ENCODE measurements at regions not wholly inside any gene's neighbourhood (a gene's known extent, or its start where the extent isn't known, plus 50 kb on each side); places are given as distances from the start of the nearest gene placed in this dataset.

DNA sequence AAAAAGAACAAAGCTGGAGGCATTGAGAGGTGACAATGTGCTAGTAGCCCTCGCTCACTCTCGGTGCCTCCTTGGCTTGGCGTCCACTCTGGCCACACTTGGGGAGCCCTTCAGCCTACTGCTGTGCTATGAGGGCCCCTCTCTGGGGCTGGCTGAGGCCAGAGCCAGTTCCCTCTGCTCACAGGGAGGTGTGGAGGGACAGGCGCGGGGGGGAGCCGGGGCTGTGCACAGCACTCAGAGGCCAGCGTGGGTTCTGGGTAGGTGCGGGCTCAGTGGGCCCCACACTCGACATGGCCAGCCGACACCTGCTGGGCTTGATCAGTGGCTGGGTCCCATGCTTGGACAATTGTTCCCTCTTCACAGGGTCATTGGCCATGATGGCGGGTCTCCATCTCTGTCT lies 202.5 kb upstream of the GRAMD2B start:
- Histone ChIP-seq H3K36me3 (ENCODE audit: control insufficient read depth in 1 of 2, insufficient read depth in 2 of 2, low read length in 1 of 2) (no peaks in the 10 kb centered on the region), H3K9me3 (ENCODE audit: control insufficient read depth, low read length) (no peaks in the 10 kb centered on the region), H3K4me3 (ENCODE audit: low read length in 2 of 2) (no peak overlapping the region), H3K4me1 (ENCODE audit: control insufficient read depth in 1 of 2, insufficient read depth in 2 of 2, low read length in 2 of 2) (no peaks in the 10 kb centered on the region), H3K27ac (ENCODE audit: low read depth in 1 of 2, low read length in 2 of 2) (no peak overlapping the region), H3K27me3 (ENCODE audit: control insufficient read depth in 1 of 2, insufficient read depth in 2 of 2, low read length in 1 of 2) (no peaks in the 10 kb centered on the region)
- intact Hi-C loops (cut with DNase I), result no loop called here
- ATAC-seq (ENCODE audit: low FRiP score), result no peak
- no peak for DNase-seq
- 89 to 96% methylated on average over 11 of the region's 11 CpGs for WGBS, 2 donors

DNA sequence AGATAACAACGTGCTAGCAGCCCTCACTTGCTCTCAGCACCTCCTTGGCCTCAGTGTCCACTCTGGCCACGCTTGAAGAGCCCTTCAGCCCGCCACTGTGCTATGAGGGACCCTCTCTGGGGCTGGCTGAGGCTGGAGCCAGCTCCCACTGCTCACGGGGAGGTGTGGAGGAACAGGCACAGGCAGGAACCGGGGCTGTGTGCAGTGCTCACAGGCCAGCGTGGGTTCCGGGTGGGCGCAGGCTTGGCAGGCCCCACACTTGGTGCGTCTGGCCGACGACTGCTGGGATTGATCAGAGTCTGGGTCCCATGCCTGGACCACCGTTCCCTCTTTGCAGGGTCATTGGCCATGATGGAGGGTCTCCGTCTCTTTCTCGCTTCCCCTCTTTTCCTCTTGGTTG lies 194.3 kb upstream of the GRAMD2B start:
- no peaks in the 10 kb centered on the region for H3K36me3 ChIP-seq (ENCODE audit: control insufficient read depth in 1 of 2, insufficient read depth in 2 of 2, low read length in 1 of 2)
- no peak for DNase-seq
- intact Hi-C loops (cut with DNase I), result no loop called here
- no peaks in the 10 kb centered on the region for H3K4me1 ChIP-seq (ENCODE audit: control insufficient read depth in 1 of 2, insufficient read depth in 2 of 2, low read length in 2 of 2)
- WGBS, 2 donors, result 90% methylated on average over 14 of the region's 14 CpGs
- no peak overlapping the region for H3K27ac ChIP-seq (ENCODE audit: low read depth in 1 of 2, low read length in 2 of 2)
- peaks cover 6% of the 10 kb centered on the region for H3K9me3 ChIP-seq (ENCODE audit: control insufficient read depth, low read length)
- H3K4me3 ChIP-seq (ENCODE audit: low read length in 2 of 2), result no peak overlapping the region
- no peak for ATAC-seq (ENCODE audit: low FRiP score)
- no peaks in the 10 kb centered on the region for H3K27me3 ChIP-seq (ENCODE audit: control insufficient read depth in 1 of 2, insufficient read depth in 2 of 2, low read length in 1 of 2)

DNA sequence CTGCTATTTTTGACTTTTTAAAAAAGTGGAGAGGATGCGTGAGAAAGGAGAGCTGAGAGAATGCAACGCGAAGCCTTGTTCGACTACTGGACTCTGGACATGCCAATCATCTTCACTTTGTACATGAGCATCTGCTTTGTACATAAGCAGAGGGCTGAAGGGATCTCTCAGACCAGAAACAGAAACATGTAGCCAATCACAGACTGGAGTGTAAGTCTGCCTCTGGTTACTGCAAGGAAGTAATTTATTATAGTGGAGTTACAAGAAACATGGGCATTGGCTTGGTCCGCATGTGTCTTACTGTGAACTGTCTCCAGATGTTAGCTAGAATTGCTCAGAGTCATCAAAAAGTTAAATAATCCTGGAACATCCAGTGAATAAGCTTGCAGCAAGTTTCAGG lies 190.0 kb upstream of the GRAMD2B start:
- no peaks in the 10 kb centered on the region for H3K27me3 ChIP-seq (ENCODE audit: control insufficient read depth in 1 of 2, insufficient read depth in 2 of 2, low read length in 1 of 2)
- intact Hi-C loops (cut with DNase I), result no loop called here
- H3K36me3 ChIP-seq (ENCODE audit: control insufficient read depth in 1 of 2, insufficient read depth in 2 of 2, low read length in 1 of 2), result no peaks in the 10 kb centered on the region
- H3K4me3 ChIP-seq (ENCODE audit: low read length in 2 of 2), result no peak overlapping the region
- ATAC-seq (ENCODE audit: low FRiP score) (no peak), DNase-seq (no peak)
- WGBS, 2 donors, result 48 to 73% methylated on average over 5 of the region's 5 CpGs
- peaks cover 5% of the 10 kb centered on the region for H3K9me3 ChIP-seq (ENCODE audit: control insufficient read depth, low read length)
- H3K27ac ChIP-seq (ENCODE audit: low read depth in 1 of 2, low read length in 2 of 2), result no peak overlapping the region
- H3K4me1 ChIP-seq (ENCODE audit: control insufficient read depth in 1 of 2, insufficient read depth in 2 of 2, low read length in 2 of 2), result no peaks in the 10 kb centered on the region

DNA sequence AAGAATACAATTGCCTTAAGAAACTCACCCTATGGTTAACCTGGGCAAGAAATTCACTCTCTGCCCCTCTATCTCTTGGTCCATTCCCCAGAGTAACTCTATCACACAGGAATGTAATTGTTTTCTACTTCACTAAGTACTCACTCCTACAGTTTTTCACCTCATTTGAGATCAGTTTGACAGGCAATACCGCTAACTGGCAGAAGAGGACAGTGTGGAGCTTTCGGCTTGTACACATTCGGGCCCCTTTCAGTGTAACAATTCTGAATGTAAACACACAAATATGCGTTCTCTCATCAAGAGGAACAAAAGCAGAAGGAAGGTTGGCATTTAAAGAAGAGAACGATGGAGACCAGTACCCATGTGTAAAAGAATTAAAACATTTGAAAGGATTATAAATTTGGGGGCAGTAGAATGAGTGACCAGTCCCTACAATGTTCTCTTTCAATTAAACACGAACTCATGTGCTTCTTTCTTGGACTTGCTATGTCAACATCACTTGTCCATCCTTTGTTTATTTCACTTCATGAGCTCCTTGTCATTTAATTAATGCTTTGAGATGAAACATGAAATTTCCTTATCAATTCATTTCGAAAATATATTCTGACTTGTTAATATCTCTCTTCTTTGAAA lies 188.5 kb upstream of the GRAMD2B start:
- intact Hi-C loops (cut with DNase I), result no loop called here
- DNase-seq (no peak), ATAC-seq (ENCODE audit: low FRiP score) (no peak)
- H3K4me1 ChIP-seq (ENCODE audit: control insufficient read depth in 1 of 2, insufficient read depth in 2 of 2, low read length in 2 of 2), result no peaks in the 10 kb centered on the region
- H3K27ac ChIP-seq (ENCODE audit: low read depth in 1 of 2, low read length in 2 of 2), result no peak overlapping the region
- peaks cover 2% of the 10 kb centered on the region for H3K9me3 ChIP-seq (ENCODE audit: control insufficient read depth, low read length)
- no peaks in the 10 kb centered on the region for H3K36me3 ChIP-seq (ENCODE audit: control insufficient read depth in 1 of 2, insufficient read depth in 2 of 2, low read length in 1 of 2)
- H3K4me3 ChIP-seq (ENCODE audit: low read length in 2 of 2), result no peak overlapping the region
- 38 to 42% methylated on average over 7 of the region's 7 CpGs for WGBS, 2 donors
- H3K27me3 ChIP-seq (ENCODE audit: control insufficient read depth in 1 of 2, insufficient read depth in 2 of 2, low read length in 1 of 2), result no peaks in the 10 kb centered on the region

DNA sequence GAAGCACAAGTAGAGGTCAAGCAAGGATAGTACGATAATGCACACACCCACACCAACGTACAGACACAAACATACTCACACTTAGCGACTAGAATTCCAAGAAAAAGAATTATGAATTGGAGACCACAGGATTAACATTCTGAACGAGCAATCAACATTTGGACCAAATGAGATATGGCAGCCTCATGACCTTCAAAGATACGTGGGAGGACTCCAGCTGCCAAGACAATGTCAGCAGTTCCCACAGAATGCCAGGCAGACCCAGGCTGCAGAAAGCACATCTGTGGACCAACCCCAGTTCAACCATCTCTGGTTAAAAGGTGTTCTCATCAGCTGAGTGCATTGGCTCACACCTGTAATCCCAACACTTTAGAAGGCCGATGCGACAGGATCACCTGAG lies 187.6 kb upstream of the GRAMD2B start:
- no peaks in the 10 kb centered on the region for H3K4me1 ChIP-seq (ENCODE audit: control insufficient read depth in 1 of 2, insufficient read depth in 2 of 2, low read length in 2 of 2)
- H3K27ac ChIP-seq (ENCODE audit: low read depth in 1 of 2, low read length in 2 of 2), result no peak overlapping the region
- ATAC-seq (ENCODE audit: low FRiP score) (no peak), DNase-seq (no peak)
- H3K27me3 ChIP-seq (ENCODE audit: control insufficient read depth in 1 of 2, insufficient read depth in 2 of 2, low read length in 1 of 2), result no peaks in the 10 kb centered on the region
- no peaks in the 10 kb centered on the region for H3K36me3 ChIP-seq (ENCODE audit: control insufficient read depth in 1 of 2, insufficient read depth in 2 of 2, low read length in 1 of 2)
- intact Hi-C loops (cut with DNase I), result no loop called here
- 68 to 71% methylated on average over 7 of the region's 7 CpGs for WGBS, 2 donors
- no peaks in the 10 kb centered on the region for H3K9me3 ChIP-seq (ENCODE audit: control insufficient read depth, low read length)
- no peak overlapping the region for H3K4me3 ChIP-seq (ENCODE audit: low read length in 2 of 2)

DNA sequence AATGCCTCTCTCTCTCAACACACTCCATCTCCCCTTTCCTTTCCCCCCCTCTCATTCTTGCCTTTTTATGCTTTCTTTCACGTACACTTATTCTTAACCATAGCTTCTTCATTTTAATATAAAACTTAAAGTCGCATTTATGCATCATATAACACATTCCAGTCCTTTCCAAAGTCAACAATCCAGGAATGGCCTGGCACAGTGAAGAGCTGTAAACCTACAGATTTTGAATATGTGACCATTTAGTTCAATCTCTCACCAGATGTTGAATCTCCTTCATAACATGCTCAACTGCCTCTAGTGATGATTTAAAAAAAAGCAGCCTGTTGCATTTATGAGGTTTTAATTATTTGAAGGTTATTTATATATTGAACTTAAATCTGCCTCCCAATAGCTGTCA lies 186.2 kb upstream of the GRAMD2B start:
- DNase-seq (no peak), ATAC-seq (ENCODE audit: low FRiP score) (no peak)
- intact Hi-C loops (cut with DNase I), result no loop called here
- Histone ChIP-seq H3K36me3 (ENCODE audit: control insufficient read depth in 1 of 2, insufficient read depth in 2 of 2, low read length in 1 of 2) (no peaks in the 10 kb centered on the region), H3K27ac (ENCODE audit: low read depth in 1 of 2, low read length in 2 of 2) (no peak overlapping the region), H3K4me3 (ENCODE audit: low read length in 2 of 2) (no peak overlapping the region), H3K27me3 (ENCODE audit: control insufficient read depth in 1 of 2, insufficient read depth in 2 of 2, low read length in 1 of 2) (no peaks in the 10 kb centered on the region), H3K4me1 (ENCODE audit: control insufficient read depth in 1 of 2, insufficient read depth in 2 of 2, low read length in 2 of 2) (no peaks in the 10 kb centered on the region), H3K9me3 (ENCODE audit: control insufficient read depth, low read length) (no peaks in the 10 kb centered on the region)
- 45 to 59% methylated on average over 2 of the region's 2 CpGs for WGBS, 2 donors

DNA sequence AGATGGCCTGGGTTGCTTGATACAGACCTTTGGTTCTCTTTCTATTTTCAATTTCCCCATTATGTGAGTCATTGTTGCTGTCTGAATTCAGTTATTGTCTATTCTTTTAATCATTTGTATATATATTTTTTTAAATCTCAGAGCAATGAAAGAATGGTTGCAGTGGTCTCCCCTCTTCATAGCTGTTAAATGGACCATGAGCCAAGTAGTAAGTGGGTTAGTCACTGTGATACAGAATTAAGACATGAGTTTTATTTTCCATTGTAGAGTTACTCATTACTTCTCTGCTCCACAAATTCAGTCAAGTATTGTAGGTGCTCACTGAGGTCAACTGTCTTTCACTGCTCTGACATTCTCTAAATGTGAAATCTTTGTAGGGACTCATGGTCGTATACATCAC lies 174.6 kb upstream of the GRAMD2B start:
- no peak for ATAC-seq (ENCODE audit: low FRiP score)
- WGBS, 2 donors, result 59 to 70% methylated on average over 1 of the region's 1 CpG
- Histone ChIP-seq H3K27ac (ENCODE audit: low read depth in 1 of 2, low read length in 2 of 2) (no peak overlapping the region), H3K4me1 (ENCODE audit: control insufficient read depth in 1 of 2, insufficient read depth in 2 of 2, low read length in 2 of 2) (no peaks in the 10 kb centered on the region), H3K4me3 (ENCODE audit: low read length in 2 of 2) (no peak overlapping the region), H3K36me3 (ENCODE audit: control insufficient read depth in 1 of 2, insufficient read depth in 2 of 2, low read length in 1 of 2) (peaks cover 0 to 3% of the 10 kb centered on the region in 2 donors), H3K9me3 (ENCODE audit: control insufficient read depth, low read length) (no peaks in the 10 kb centered on the region), H3K27me3 (ENCODE audit: control insufficient read depth in 1 of 2, insufficient read depth in 2 of 2, low read length in 1 of 2) (no peaks in the 10 kb centered on the region)
- DNase-seq, result no peak
- intact Hi-C loops (cut with DNase I), result no loop called here

DNA sequence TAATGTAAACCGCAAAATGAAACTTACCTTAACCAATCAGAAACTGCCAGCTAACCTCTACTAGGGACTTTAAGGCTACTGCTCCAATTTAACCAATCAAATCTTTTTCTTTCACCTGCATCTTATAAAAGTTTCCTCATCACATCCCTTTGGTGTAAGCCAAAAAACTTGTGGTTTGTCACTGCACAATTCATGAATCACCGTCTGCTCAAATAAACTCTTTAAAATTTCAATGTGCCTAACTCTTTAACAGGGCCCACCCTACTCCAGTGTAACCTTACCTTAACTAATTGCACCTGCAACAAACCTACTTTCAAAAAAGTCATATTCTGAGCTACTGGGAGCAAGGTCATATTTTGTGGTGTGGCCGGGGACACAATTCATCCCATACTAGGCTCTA lies 172.2 kb upstream of the GRAMD2B start:
- H3K4me3 ChIP-seq (ENCODE audit: low read length in 2 of 2), result no peak overlapping the region
- ATAC-seq (ENCODE audit: low FRiP score) (no peak), DNase-seq (no peak)
- intact Hi-C loops (cut with DNase I), result no loop called here
- WGBS, 2 donors, result 87 to 96% methylated on average over 3 of the region's 3 CpGs
- no peaks in the 10 kb centered on the region for H3K4me1 ChIP-seq (ENCODE audit: control insufficient read depth in 1 of 2, insufficient read depth in 2 of 2, low read length in 2 of 2)
- no peaks in the 10 kb centered on the region for H3K27me3 ChIP-seq (ENCODE audit: control insufficient read depth in 1 of 2, insufficient read depth in 2 of 2, low read length in 1 of 2)
- H3K27ac ChIP-seq (ENCODE audit: low read depth in 1 of 2, low read length in 2 of 2), result no peak overlapping the region
- peaks cover 0 to 3% of the 10 kb centered on the region in 2 donors for H3K36me3 ChIP-seq (ENCODE audit: control insufficient read depth in 1 of 2, insufficient read depth in 2 of 2, low read length in 1 of 2)
- H3K9me3 ChIP-seq (ENCODE audit: control insufficient read depth, low read length), result no peaks in the 10 kb centered on the region

DNA sequence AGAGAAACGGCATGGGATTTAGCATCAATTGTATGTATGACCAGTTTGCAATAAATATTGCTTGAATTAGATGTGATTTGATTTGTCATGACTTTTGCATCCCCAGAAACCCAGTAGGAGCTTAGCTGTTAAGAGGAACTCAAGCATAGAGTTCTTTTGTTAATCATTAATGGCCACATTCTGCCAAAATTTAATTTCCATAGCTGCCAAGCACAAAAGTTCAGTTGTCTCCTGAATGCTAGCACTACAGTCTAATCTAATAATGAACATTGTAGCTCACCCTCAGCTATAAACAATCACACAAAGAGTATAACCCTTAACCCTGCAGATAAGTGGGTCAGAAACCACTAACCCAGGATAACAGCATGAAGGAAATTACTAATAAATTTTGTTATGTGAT lies 169.8 kb upstream of the GRAMD2B start:
- DNase-seq (no peak), ATAC-seq (ENCODE audit: low FRiP score) (no peak)
- Histone ChIP-seq H3K4me1 (ENCODE audit: control insufficient read depth in 1 of 2, insufficient read depth in 2 of 2, low read length in 2 of 2) (no peaks in the 10 kb centered on the region), H3K9me3 (ENCODE audit: control insufficient read depth, low read length) (peaks cover 6% of the 10 kb centered on the region), H3K27me3 (ENCODE audit: control insufficient read depth in 1 of 2, insufficient read depth in 2 of 2, low read length in 1 of 2) (no peaks in the 10 kb centered on the region), H3K27ac (ENCODE audit: low read depth in 1 of 2, low read length in 2 of 2) (no peak overlapping the region), H3K36me3 (ENCODE audit: control insufficient read depth in 1 of 2, insufficient read depth in 2 of 2, low read length in 1 of 2) (peaks cover 0 to 3% of the 10 kb centered on the region in 2 donors), H3K4me3 (ENCODE audit: low read length in 2 of 2) (no peak overlapping the region)
- WGBS, 2 donors, result 83 to 89% methylated on average over 1 of the region's 1 CpG
- intact Hi-C loops (cut with DNase I), result no loop called here
